Peyer's patch (tissue), 4 donors: ENCODE measurements at regions not wholly inside any gene's neighbourhood (a gene's known extent, or its start where the extent isn't known, plus 50 kb on each side); places are given as distances from the start of the nearest gene placed in this dataset.
A peak's percentile ranks its signal among the peaks of the same experiment; 100 is the strongest.

ENCODE experiments used
- DNase-seq, 3 donors: peaks; one replicate each; pipeline ENCODE4 v3.0.0-alpha.2; 2017 to 2019
- H3K27ac ChIP-seq, 4 donors: fragments of 200-600 bp; sonication (generic); one replicate each; pipeline ENCODE4 v1.5.1; 2016 to 2019
- H3K27me3 ChIP-seq, 2 donors: fragments of 200-600 bp; sonication (generic); one replicate each; pipeline ENCODE4 v1.5.1; 2019
- H3K36me3 ChIP-seq, 3 donors: fragments of 200-600 bp; sonication (generic); one replicate each; pipeline ENCODE4 v1.5.1; 2016 to 2019
- H3K4me1 ChIP-seq, 4 donors: fragments of 200-600 bp; sonication (generic); one replicate each; pipeline ENCODE4 v1.5.1; 2016 to 2019
- H3K4me3 ChIP-seq, 4 donors: fragments of 200-600 bp; sonication (generic); 1 replicate in 3 of 4; 2 replicates in 1 of 4; pipeline ENCODE4 v1.5.1; 2016 to 2019; ENCODE audit warnings: mild to moderate bottlenecking in 1 of 4
- H3K9me3 ChIP-seq, 4 donors: fragments of 200-600 bp; sonication (generic); one replicate each; pipeline ENCODE4 v1.5.1; 2016 to 2019; ENCODE audit warnings: mild to moderate bottlenecking in 1 of 4
- CTCF ChIP-seq, 6 experiments: fragments of 450-650 bp in 4 of 6; fragments of 200-600 bp in 2 of 6; sonication (generic) in 1 of 6; IDR thresholded peaks; one replicate each; pipeline ENCODE4 v1.5.1; 2017 to 2019; ENCODE audit warnings: antibody characterized with exemption in 6 of 6, mild to moderate bottlenecking in 3 of 6, moderate library complexity in 1 of 6
- POLR2A ChIP-seq, 2 donors: fragments of 450-650 bp; IDR thresholded peaks; one replicate each; pipeline ENCODE4 v1.5.1; 2017; ENCODE audit warnings: antibody characterized with exemption in 2 of 2, mild to moderate bottlenecking in 2 of 2, moderate library complexity in 2 of 2

GRCh38 chr14:82694820-82695219, 1161.2 kb upstream of the SEL1L start:
- no peak for DNase-seq
- TF ChIP-seq CTCF (IDR thresholded peaks at IDR 0.05) (no peak), POLR2A (IDR thresholded peaks at IDR 0.05) (no peak)
- Histone ChIP-seq H3K9me3 (no peaks in the 10 kb centered on the region), H3K4me3 (no peak overlapping the region), H3K4me1 (no peaks in the 10 kb centered on the region), H3K27me3 (no peaks in the 10 kb centered on the region), H3K36me3 (no peaks in the 10 kb centered on the region), H3K27ac (no peak overlapping the region)

GRCh38 chr14:82704218-82704617, 1170.6 kb upstream of the SEL1L start:
- H3K9me3 ChIP-seq = no peaks in the 10 kb centered on the region
- no peak overlapping the region for H3K4me3 ChIP-seq
- H3K27me3 ChIP-seq = no peaks in the 10 kb centered on the region
- TF ChIP-seq POLR2A (IDR thresholded peaks at IDR 0.05) (no peak), CTCF (IDR thresholded peaks at IDR 0.05) (no peak)
- H3K4me1 ChIP-seq = no peaks in the 10 kb centered on the region
- H3K36me3 ChIP-seq = no peaks in the 10 kb centered on the region
- no peak for DNase-seq
- no peak overlapping the region for H3K27ac ChIP-seq

- H3K4me3 ChIP-seq = no peak overlapping the region
- H3K27me3 ChIP-seq = no peaks in the 10 kb centered on the region
- TF ChIP-seq CTCF (IDR thresholded peaks at IDR 0.05) (peak in 3 of 6 experiments; percentile 31 to 53 (median 43)), POLR2A (IDR thresholded peaks at IDR 0.05) (no peak)
- H3K27ac ChIP-seq = no peak overlapping the region
- H3K36me3 ChIP-seq = no peaks in the 10 kb centered on the region
- peak in 1 of 3 donors; percentile 17 for DNase-seq
- no peaks in the 10 kb centered on the region for H3K4me1 ChIP-seq
- H3K9me3 ChIP-seq = no peaks in the 10 kb centered on the region
These were observed 1176.7 kb upstream of the SEL1L start for GRCh38 chr14:82710267-82710841.

DNA sequence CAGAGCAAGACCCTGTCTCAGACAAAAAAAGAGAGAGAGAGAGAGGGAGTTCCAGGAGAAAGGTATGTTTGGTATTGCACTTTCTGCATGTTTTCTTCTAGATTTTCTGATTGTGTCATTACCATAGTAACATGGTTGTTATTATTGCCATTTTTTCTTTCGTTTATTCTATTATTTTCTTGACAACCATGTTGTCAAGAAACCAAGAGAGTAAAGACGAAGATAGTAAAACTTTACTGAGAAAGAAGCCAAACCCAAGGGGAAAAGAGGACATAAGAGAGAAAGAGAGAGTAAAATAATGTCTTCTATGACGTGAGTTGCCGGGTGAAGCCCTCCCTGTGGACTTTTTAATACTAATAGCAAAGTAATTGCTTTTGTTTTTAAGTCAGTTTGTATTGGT, 1186.0 kb upstream of the SEL1L start:
- no peak overlapping the region for H3K27ac ChIP-seq
- DNase-seq = no peak
- H3K9me3 ChIP-seq = no peaks in the 10 kb centered on the region
- TF ChIP-seq CTCF (IDR thresholded peaks at IDR 0.05) (no peak), POLR2A (IDR thresholded peaks at IDR 0.05) (no peak)
- no peaks in the 10 kb centered on the region for H3K27me3 ChIP-seq
- no peaks in the 10 kb centered on the region for H3K4me1 ChIP-seq
- no peak overlapping the region for H3K4me3 ChIP-seq
- H3K36me3 ChIP-seq = no peaks in the 10 kb centered on the region

DNA sequence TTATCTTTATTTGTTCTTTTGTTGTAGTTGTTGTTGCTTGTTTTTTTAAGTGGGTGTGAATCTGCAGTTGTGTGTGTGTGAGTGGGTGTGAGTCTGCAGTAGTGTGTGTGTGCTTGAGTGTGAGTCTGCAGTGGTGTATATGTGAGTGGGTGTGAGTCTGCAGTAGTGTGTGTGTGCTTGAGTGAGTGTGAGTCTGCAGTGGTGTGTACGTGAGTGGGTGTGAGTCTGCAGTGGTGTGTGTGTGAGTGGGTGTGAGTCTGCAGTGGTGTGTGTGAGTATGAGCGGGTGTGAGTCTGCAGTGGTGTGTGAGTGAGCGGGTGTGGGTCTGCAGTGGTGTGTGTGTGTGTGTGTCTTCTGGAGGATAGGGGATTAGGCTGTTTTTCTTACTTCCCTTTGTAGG, 1186.8 kb upstream of the SEL1L start:
- H3K4me1 ChIP-seq = no peaks in the 10 kb centered on the region
- no peaks in the 10 kb centered on the region for H3K36me3 ChIP-seq
- TF ChIP-seq CTCF (IDR thresholded peaks at IDR 0.05) (no peak), POLR2A (IDR thresholded peaks at IDR 0.05) (no peak)
- no peak overlapping the region for H3K27ac ChIP-seq
- no peaks in the 10 kb centered on the region for H3K9me3 ChIP-seq
- H3K4me3 ChIP-seq = no peak overlapping the region
- no peaks in the 10 kb centered on the region for H3K27me3 ChIP-seq
- no peak for DNase-seq

DNA sequence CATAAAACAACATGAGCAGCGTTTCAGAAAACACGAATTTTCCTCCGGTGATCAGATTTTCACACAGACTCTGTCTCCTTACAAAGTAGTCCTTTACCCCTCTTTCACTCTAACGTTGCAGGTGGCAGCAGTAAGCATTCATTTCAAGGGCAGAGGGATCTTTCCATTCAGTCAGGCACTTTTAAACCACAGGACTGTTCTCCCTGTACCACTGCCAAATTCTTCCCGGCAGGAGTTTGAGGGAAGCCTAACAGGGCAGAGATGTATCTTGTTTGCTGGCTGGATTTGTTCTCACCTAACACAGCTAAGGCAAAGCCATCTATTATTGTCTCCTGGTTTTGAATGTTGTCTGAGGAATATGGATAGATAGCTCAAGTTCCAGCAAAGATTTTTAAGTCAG, 1187.3 kb upstream of the SEL1L start:
- Histone ChIP-seq H3K27ac (no peak overlapping the region), H3K4me1 (no peaks in the 10 kb centered on the region), H3K9me3 (no peaks in the 10 kb centered on the region), H3K36me3 (no peaks in the 10 kb centered on the region), H3K27me3 (no peaks in the 10 kb centered on the region), H3K4me3 (no peak overlapping the region)
- DNase-seq = no peak
- TF ChIP-seq POLR2A (IDR thresholded peaks at IDR 0.05) = no peak
- no peak for TF ChIP-seq CTCF (IDR thresholded peaks at IDR 0.05)
